ENCODE measurements at regions not wholly inside any gene's neighbourhood (a gene's known extent, or its start where the extent isn't known, plus 50 kb on each side); places are given as distances from the start of the nearest gene placed in this dataset.
"Not testable (repeated sequence)": the region's sequence is repeated elsewhere in the genome, so short reads cannot be mapped to it uniquely, and the experiment has no call there.

GRCh38 chr6:169099411-169100202 is 154.0 kb downstream of the THBS2 start:
- DNase-seq, result no peak

GRCh38 chr6:169098651-169099050 is 155.0 kb downstream of the THBS2 start:
- DNase-seq, result not testable (repeated sequence)

- no peak for DNase-seq
Observed at GRCh38 chr6:169098116-169098515, 155.5 kb downstream of the THBS2 start.

GRCh38 chr6:169097381-169097959 is 156.2 kb downstream of the THBS2 start:
- DNase-seq, result no peak

GRCh38 chr6:169096388-169096787 is 157.3 kb downstream of the THBS2 start:
- no peak for DNase-seq

GRCh38 chr6:169095153-169095552 is 158.5 kb downstream of the THBS2 start:
- DNase-seq, result no peak

GRCh38 chr6:169094552-169094950 is 159.1 kb downstream of the THBS2 start:
- no peak for DNase-seq

- no peak for DNase-seq
Observed at GRCh38 chr6:169093770-169094551, 159.7 kb downstream of the THBS2 start.

- DNase-seq, result no peak
Observed at GRCh38 chr6:169093066-169093723, 160.5 kb downstream of the THBS2 start.

GRCh38 chr6:169092375-169092774 is 161.3 kb downstream of the THBS2 start:
- DNase-seq, result no peak

- not testable (repeated sequence) for DNase-seq
Observed at GRCh38 chr6:169090514-169091127, 163.0 kb downstream of the THBS2 start.

- DNase-seq, result no peak
Observed at GRCh38 chr6:169088762-169089161, 164.9 kb downstream of the THBS2 start.

GRCh38 chr6:169087443-169088041 is 166.1 kb downstream of the THBS2 start:
- no peak for DNase-seq

- DNase-seq, result not testable (repeated sequence)
Observed at GRCh38 chr6:169086616-169087015, 167.0 kb downstream of the THBS2 start.

- no peak for DNase-seq
Observed at GRCh38 chr6:169086020-169086419, 167.6 kb downstream of the THBS2 start.

GRCh38 chr6:169085466-169085865 is 168.2 kb downstream of the THBS2 start:
- DNase-seq, result no peak

GRCh38 chr6:169084557-169084956 is 169.1 kb downstream of the THBS2 start:
- DNase-seq, result not testable (repeated sequence)

GRCh38 chr6:169084067-169084466 is 169.6 kb downstream of the THBS2 start:
- DNase-seq, result no peak

- no peak for DNase-seq
Observed at GRCh38 chr6:169083508-169083874, 170.2 kb downstream of the THBS2 start.

- DNase-seq, result no peak
Observed at GRCh38 chr6:169082817-169083507, 170.7 kb downstream of the THBS2 start.

- no peak for DNase-seq
Observed at GRCh38 chr6:169082093-169082492, 171.6 kb downstream of the THBS2 start.

- DNase-seq, result no peak
Observed at GRCh38 chr6:169081248-169081647, 172.4 kb downstream of the THBS2 start.

All from NCI-H1092 (cell line).